Endothelial cell of umbilical vein (primary cell): ENCODE measurements at regions not wholly inside any gene's neighbourhood (a gene's known extent, or its start where the extent isn't known, plus 50 kb on each side); places are given as distances from the start of the nearest gene placed in this dataset.

Experiments used
- BruUV-seq: library from RNA; stranded (reverse); fragments of 400-500 nt; replicated peaks from 2 replicates; lab custom pipeline; 2021; lab: Mats Ljungman, UMichigan
- CTCF ChIA-PET: fragments of 300-600, 350-600 bp; sonication (Branson Sonifier 250); formaldehyde crosslinking; loops from one replicate; lab custom pipeline; 2021; ENCODE audit warnings: antibody characterized with exemption, inconsistent platforms; lab: Charles Lee
- POLR2A ChIA-PET: fragments of 300-600, 350-600 bp; sonication (Branson Sonifier 250); formaldehyde crosslinking; loops from one replicate; lab custom pipeline; 2021; ENCODE audit warnings: antibody characterized with exemption, inconsistent platforms; lab: Charles Lee
- DNase-seq: peaks from one replicate; pipeline ENCODE4 v3.0.0-alpha.2; 2011; ENCODE audit warnings: low read depth, low spot score
- FAIRE-seq: peaks from 2 replicates; lab custom pipeline; 2011; peaks lifted over from hg19 to GRCh38; lab: Jason Lieb, UNC
- H2AFZ ChIP-seq: 2 replicates; pipeline ENCODE4 v1.6.0; 2012; ENCODE audit warnings: low read depth, low read length, control low read depth, inconsistent platforms
- H3K27ac ChIP-seq: 2 replicates; pipeline ENCODE4 v1.5.1; 2011; ENCODE audit warnings: low read depth, mild to moderate bottlenecking, control low read depth, low read length, moderate library complexity; ENCODE audit not compliant: insufficient read depth
- H3K27me3 ChIP-seq, 2 experiments: 2 replicates each; pipeline versions ENCODE4 v1.6.0 to v1.6.1; 2011; ENCODE audit warnings: low read length in 2 of 2, mixed read lengths in 1 of 2; ENCODE audit not compliant: control insufficient read depth in 2 of 2, insufficient read depth in 2 of 2
- H3K36me3 ChIP-seq, 2 experiments: 2 replicates in 1 of 2; 3 replicates in 1 of 2; pipeline ENCODE4 v1.5.1; 2011; ENCODE audit warnings: low read length in 2 of 2, mild to moderate bottlenecking in 1 of 2, moderate library complexity in 1 of 2; ENCODE audit not compliant: control insufficient read depth in 2 of 2, insufficient read depth in 2 of 2; ENCODE audit errors: extremely low read depth in 1 of 2
- H3K4me1 ChIP-seq: 3 replicates; pipeline ENCODE4 v1.5.1; 2011; ENCODE audit warnings: mild to moderate bottlenecking, low read length; ENCODE audit not compliant: control insufficient read depth, insufficient read depth; ENCODE audit errors: extremely low read depth
- H3K4me2 ChIP-seq: 2 replicates; pipeline ENCODE4 v1.6.1; 2011; ENCODE audit warnings: low read length, control low read depth, mixed read lengths; ENCODE audit not compliant: insufficient read depth
- H3K4me3 ChIP-seq, 3 experiments: fragments of 200-600 bp in 1 of 3; sonication (generic), shearing (Covaris generic) in 1 of 3; replicated peaks in 1 of 3; 2 replicates each; pipeline ENCODE4 v1.5.1; 2011 to 2016; ENCODE audit warnings: control low read depth in 3 of 3, low read length in 3 of 3, mild to moderate bottlenecking in 2 of 3, inconsistent platforms in 1 of 3, low read depth in 1 of 3, moderate library complexity in 1 of 3; ENCODE audit not compliant: insufficient read depth in 1 of 3
- H3K79me2 ChIP-seq: 2 replicates; pipeline ENCODE4 v1.6.0; 2012; ENCODE audit warnings: low read length, inconsistent platforms; ENCODE audit not compliant: control insufficient read depth, insufficient read depth
- H3K9ac ChIP-seq: replicated peaks from 2 replicates; pipeline ENCODE3; 2011; ENCODE audit warnings: low read length, control low read depth; ENCODE audit not compliant: insufficient read depth; ENCODE audit errors: extremely low read depth
- H3K9me1 ChIP-seq: replicated peaks from 3 replicates; pipeline ENCODE4 v1.6.0; 2011; ENCODE audit warnings: mild to moderate bottlenecking, low read length; ENCODE audit not compliant: control insufficient read depth, insufficient read depth; ENCODE audit errors: extremely low read depth
- H3K9me3 ChIP-seq: replicated peaks from 2 replicates; pipeline ENCODE4 v1.5.1; 2012; ENCODE audit warnings: low read length, inconsistent platforms; ENCODE audit not compliant: control insufficient read depth, insufficient read depth
- H4K20me1 ChIP-seq: replicated peaks from 2 replicates; pipeline ENCODE3; 2011; ENCODE audit warnings: mild to moderate bottlenecking, low read length; ENCODE audit not compliant: control insufficient read depth, insufficient read depth; ENCODE audit errors: extremely low read depth
- EZH2 ChIP-seq: IDR thresholded peaks from 2 replicates; pipeline ENCODE4 v1.6.1; 2012; ENCODE audit warnings: borderline replicate concordance, low read depth, mild to moderate bottlenecking, moderate library complexity, low read length, inconsistent platforms; ENCODE audit not compliant: severe bottlenecking
- FOS ChIP-seq: IDR thresholded peaks from 2 replicates; pipeline ENCODE4 v1.6.1; 2011; ENCODE audit warnings: mild to moderate bottlenecking, low read length, moderate library complexity, borderline replicate concordance; ENCODE audit not compliant: insufficient read depth
- GATA2 ChIP-seq: IDR thresholded peaks from 2 replicates; pipeline ENCODE4 v1.7.0; 2011; ENCODE audit warnings: low read depth, mild to moderate bottlenecking, moderate library complexity, mixed read lengths, low read length; ENCODE audit not compliant: insufficient read length, insufficient read depth
- JUN ChIP-seq: IDR thresholded peaks from 2 replicates; pipeline ENCODE4 v1.6.1; 2011; ENCODE audit warnings: borderline replicate concordance, low read depth; ENCODE audit not compliant: insufficient read length, insufficient read depth
- MYC ChIP-seq: IDR thresholded peaks from one replicate; pipeline ENCODE4 v1.6.1; 2011; ENCODE audit warnings: mild to moderate bottlenecking, low read depth, low read length
- POLR2A ChIP-seq: IDR thresholded peaks from 2 replicates; pipeline ENCODE4 v1.6.1; 2012; ENCODE audit warnings: low read depth, mild to moderate bottlenecking, control low read depth, low read length
- POLR2AphosphoS5 ChIP-seq: IDR thresholded peaks from 2 replicates; pipeline ENCODE4 v1.6.1; 2012; ENCODE audit warnings: low read depth, mild to moderate bottlenecking, control low read depth, low read length, moderate library complexity; ENCODE audit not compliant: insufficient read depth
- dilution Hi-C: fragments of 300-500 bp; cut with MboI; formaldehyde crosslinking; loops from one replicate; pipeline ENCODE4 v1.15.0; 2019; ENCODE audit warnings: low sequenced_read_pairs; ENCODE audit not compliant: extremely low pct_ligation_motif_present
- intact Hi-C: fragments of 100-400 bp; cut with micrococcal nuclease; formaldehyde crosslinking; loops from one replicate; pipeline ENCODE4 v1.10.0; 2022
- TF ChIP-seq, protein P1 (sequence below), 2 donors: IDR thresholded peaks; 1 replicate in 1 of 2; 2 replicates in 1 of 2; pipeline ENCODE4 v1.5.1; 2011; ENCODE audit warnings: low read length in 2 of 2, mild to moderate bottlenecking in 2 of 2, moderate library complexity in 2 of 2, control low read depth in 1 of 2, inconsistent platforms in 1 of 2, low read depth in 1 of 2; ENCODE audit not compliant: insufficient read depth in 1 of 2; ENCODE audit errors: extremely low read depth in 1 of 2
- TF ChIP-seq, protein P2 (sequence below): IDR thresholded peaks from 2 replicates; pipeline ENCODE4 v1.6.1; 2011; ENCODE audit not compliant: insufficient read depth, insufficient read length

DNA sequence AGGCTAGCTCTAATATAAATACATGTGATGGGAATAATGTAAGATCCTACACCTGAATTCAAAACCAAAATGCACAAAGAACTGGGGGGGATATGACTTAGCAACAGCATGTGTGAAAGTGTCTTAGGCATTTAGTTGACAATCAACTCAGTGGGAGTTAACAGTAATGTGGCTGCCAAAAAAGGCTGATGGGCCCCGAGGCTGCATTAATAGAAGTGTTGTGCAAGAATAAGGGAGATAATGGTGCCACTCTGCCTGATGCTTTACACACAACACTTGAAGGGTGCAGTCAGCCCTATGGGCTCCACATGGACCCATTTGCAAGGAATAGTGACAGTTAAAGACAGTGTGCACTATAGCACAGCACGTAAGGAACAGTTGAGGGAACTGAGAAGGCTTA lies 649.4 kb upstream of the ZEB2 start:
- no peak overlapping the region for H3K4me3 ChIP-seq
- POLR2A ChIA-PET, result no interaction called here
- H3K79me2 ChIP-seq, result no peaks in the 10 kb centered on the region
- H2AFZ ChIP-seq, result no peak overlapping the region
- no peaks in the 10 kb centered on the region for H3K9me1 ChIP-seq
- no peak overlapping the region for H3K4me2 ChIP-seq
- intact Hi-C loops, result no loop called here
- no peaks in the 10 kb centered on the region for H4K20me1 ChIP-seq
- no peaks in the 10 kb centered on the region for H3K9me3 ChIP-seq
- CTCF ChIA-PET, result interaction anchor here (1.3 kb wide), 1 partner anchor 11 kb away, joined by 3 read pairs; no protein-coding TSS in a partner anchor
- no peak overlapping the region for H3K27ac ChIP-seq
- no peaks in the 10 kb centered on the region for H3K4me1 ChIP-seq
- dilution Hi-C loops, result no loop called here
- H3K9ac ChIP-seq, result no peak overlapping the region
- DNase-seq, result no peak
- no TSS peak for BruUV-seq
- FAIRE-seq, result no peak
- H3K36me3 ChIP-seq, result no peaks in the 10 kb centered on the region
- TF ChIP-seq POLR2A (no peak), EZH2 (no peak), FOS (no peak), GATA2 (no peak), MYC (no peak), JUN (no peak), POLR2AphosphoS5 (no peak)
- TF ChIP-seq, protein P1, sequence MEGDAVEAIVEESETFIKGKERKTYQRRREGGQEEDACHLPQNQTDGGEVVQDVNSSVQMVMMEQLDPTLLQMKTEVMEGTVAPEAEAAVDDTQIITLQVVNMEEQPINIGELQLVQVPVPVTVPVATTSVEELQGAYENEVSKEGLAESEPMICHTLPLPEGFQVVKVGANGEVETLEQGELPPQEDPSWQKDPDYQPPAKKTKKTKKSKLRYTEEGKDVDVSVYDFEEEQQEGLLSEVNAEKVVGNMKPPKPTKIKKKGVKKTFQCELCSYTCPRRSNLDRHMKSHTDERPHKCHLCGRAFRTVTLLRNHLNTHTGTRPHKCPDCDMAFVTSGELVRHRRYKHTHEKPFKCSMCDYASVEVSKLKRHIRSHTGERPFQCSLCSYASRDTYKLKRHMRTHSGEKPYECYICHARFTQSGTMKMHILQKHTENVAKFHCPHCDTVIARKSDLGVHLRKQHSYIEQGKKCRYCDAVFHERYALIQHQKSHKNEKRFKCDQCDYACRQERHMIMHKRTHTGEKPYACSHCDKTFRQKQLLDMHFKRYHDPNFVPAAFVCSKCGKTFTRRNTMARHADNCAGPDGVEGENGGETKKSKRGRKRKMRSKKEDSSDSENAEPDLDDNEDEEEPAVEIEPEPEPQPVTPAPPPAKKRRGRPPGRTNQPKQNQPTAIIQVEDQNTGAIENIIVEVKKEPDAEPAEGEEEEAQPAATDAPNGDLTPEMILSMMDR (IDR thresholded peaks at IDR 0.05; ENCODE audit: extremely low read depth in 1 of 2, insufficient read depth in 1 of 2, low read depth in 1 of 2, low read length in 2 of 2), result no peak
- TF ChIP-seq, protein P2, sequence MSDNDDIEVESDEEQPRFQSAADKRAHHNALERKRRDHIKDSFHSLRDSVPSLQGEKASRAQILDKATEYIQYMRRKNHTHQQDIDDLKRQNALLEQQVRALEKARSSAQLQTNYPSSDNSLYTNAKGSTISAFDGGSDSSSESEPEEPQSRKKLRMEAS, result no peak
- no peaks in the 10 kb centered on the region for H3K27me3 ChIP-seq
